ENCODE measurements at regions not wholly inside any gene's neighbourhood (a gene's known extent, or its start where the extent isn't known, plus 50 kb on each side); places are given as distances from the start of the nearest gene placed in this dataset.

DNA sequence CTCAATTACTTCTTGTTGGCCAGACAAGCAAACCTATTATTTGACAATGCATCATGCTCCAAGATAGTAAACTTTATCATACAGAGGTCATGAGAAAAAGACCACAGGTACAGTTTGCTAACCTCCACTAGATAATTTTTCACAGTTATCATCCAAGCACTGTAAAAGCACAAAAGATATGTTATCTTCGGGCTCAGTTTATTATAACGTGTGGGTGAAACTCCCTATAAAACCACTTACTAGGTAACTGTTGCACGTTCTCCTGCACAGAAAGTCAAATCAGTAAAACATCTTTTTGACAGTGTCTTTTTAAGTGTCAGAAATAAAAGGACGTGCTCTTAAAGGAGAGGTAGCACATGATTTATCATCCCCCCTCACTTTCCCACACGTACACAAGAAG is 94.7 kb upstream of the BCL11A start:
- TF ChIP-seq, protein P1, sequence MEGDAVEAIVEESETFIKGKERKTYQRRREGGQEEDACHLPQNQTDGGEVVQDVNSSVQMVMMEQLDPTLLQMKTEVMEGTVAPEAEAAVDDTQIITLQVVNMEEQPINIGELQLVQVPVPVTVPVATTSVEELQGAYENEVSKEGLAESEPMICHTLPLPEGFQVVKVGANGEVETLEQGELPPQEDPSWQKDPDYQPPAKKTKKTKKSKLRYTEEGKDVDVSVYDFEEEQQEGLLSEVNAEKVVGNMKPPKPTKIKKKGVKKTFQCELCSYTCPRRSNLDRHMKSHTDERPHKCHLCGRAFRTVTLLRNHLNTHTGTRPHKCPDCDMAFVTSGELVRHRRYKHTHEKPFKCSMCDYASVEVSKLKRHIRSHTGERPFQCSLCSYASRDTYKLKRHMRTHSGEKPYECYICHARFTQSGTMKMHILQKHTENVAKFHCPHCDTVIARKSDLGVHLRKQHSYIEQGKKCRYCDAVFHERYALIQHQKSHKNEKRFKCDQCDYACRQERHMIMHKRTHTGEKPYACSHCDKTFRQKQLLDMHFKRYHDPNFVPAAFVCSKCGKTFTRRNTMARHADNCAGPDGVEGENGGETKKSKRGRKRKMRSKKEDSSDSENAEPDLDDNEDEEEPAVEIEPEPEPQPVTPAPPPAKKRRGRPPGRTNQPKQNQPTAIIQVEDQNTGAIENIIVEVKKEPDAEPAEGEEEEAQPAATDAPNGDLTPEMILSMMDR (IDR thresholded peaks at IDR 0.05; ENCODE audit: borderline replicate concordance, extremely low read depth, low read length, poor library complexity, severe bottlenecking), result no peak
- TF ChIP-seq EZH2 (IDR thresholded peaks at IDR 0.05; ENCODE audit: borderline replicate concordance, low read depth, low read length, severe bottlenecking), result no peak
